HepG2 (cell line): ENCODE measurements at regions not wholly inside any gene's neighbourhood (a gene's known extent, or its start where the extent isn't known, plus 50 kb on each side); places are given as distances from the start of the nearest gene placed in this dataset.

ENCODE experiments used
- ATAC-seq: fragments of 200-7000 bp; cut with Tn5 transposase; 3 replicates; pipeline ENCODE4 v1.9.1; 2020; ENCODE audit warnings: mild to moderate bottlenecking, moderate library complexity
- BruUV-seq: library from RNA; stranded (reverse); fragments of 400-500 nt; replicated peaks from 2 replicates; lab custom pipeline; 2021; lab: Mats Ljungman, UMichigan
- CTCF ChIA-PET: fragments of 300-600 bp; formaldehyde crosslinking; extraction: SDS; loops from one replicate; lab custom pipeline; 2021; ENCODE audit warnings: low total read pairs, inconsistent platforms, low intra/inter-chr PET ratio; lab: Yijun Ruan, JAX
- POLR2A ChIA-PET: fragments of 350-600 bp; sonication (Branson Sonifier 250); formaldehyde crosslinking; loops from one replicate; lab custom pipeline; 2020; ENCODE audit warnings: antibody characterized with exemption, inconsistent platforms; lab: Yijun Ruan, JAX
- DNase-seq: peaks from one replicate; pipeline ENCODE4 v3.0.0-alpha.2; 2015; ENCODE audit warnings: low spot score
- FAIRE-seq: peaks from 3 replicates; lab custom pipeline; 2011; peaks lifted over from hg19 to GRCh38; lab: Jason Lieb, UNC
- H2AFZ ChIP-seq: one replicate; pipeline ENCODE4 v1.6.1; 2011; ENCODE audit warnings: low read length, inconsistent platforms
- H3K27ac ChIP-seq: fragments of 300-600 bp; 3 replicates; pipeline ENCODE4 v1.8.0; 2011; ENCODE audit warnings: mixed run types, mild to moderate bottlenecking, mixed read lengths, low read length, inconsistent platforms; ENCODE audit not compliant: insufficient read depth; ENCODE audit errors: extremely low read length
- H3K27me3 ChIP-seq, 2 experiments: fragments of 200-600 bp in 1 of 2; 2 replicates in 1 of 2; 3 replicates in 1 of 2; pipeline versions ENCODE4 v1.6.0 to v1.8.0; 2011; ENCODE audit warnings: low read length in 2 of 2, mild to moderate bottlenecking in 2 of 2, moderate library complexity in 2 of 2, inconsistent platforms in 1 of 2; ENCODE audit not compliant: insufficient read depth in 2 of 2, control insufficient read depth in 1 of 2
- H3K36me3 ChIP-seq, 2 experiments: fragments of 200-600 bp in 1 of 2; replicated peaks in 1 of 2; 2 replicates in 1 of 2; 3 replicates in 1 of 2; pipeline versions ENCODE4 v1.5.1 to v1.8.0; 2011; ENCODE audit warnings: low read length in 2 of 2, inconsistent platforms in 1 of 2; ENCODE audit not compliant: insufficient read depth in 2 of 2, control insufficient read depth in 1 of 2
- H3K4me1 ChIP-seq: 2 replicates; pipeline ENCODE4 v1.5.1; 2012; ENCODE audit warnings: low read length, inconsistent platforms; ENCODE audit not compliant: insufficient read depth
- H3K4me2 ChIP-seq: 2 replicates; pipeline ENCODE4 v1.6.0; 2011; ENCODE audit warnings: low read depth, low read length, inconsistent platforms
- H3K4me3 ChIP-seq, 3 experiments: fragments of 200-600 bp in 1 of 3; sonication (generic), shearing (Covaris generic) in 1 of 3; replicated peaks in 1 of 3; 2 replicates each; pipeline ENCODE4 v1.5.1; 2011 to 2016; ENCODE audit warnings: low read length in 3 of 3, inconsistent platforms in 2 of 3, low read depth in 2 of 3, mild to moderate bottlenecking in 2 of 3, control low read depth in 1 of 3, mixed read lengths in 1 of 3; ENCODE audit not compliant: insufficient read depth in 1 of 3
- H3K79me2 ChIP-seq: one replicate; pipeline ENCODE4 v1.6.1; 2011; ENCODE audit warnings: low read length, inconsistent platforms; ENCODE audit not compliant: insufficient read depth
- H3K9ac ChIP-seq: 2 replicates; pipeline ENCODE4 v1.6.0; 2011; ENCODE audit warnings: mild to moderate bottlenecking, low read depth, low read length, inconsistent platforms; ENCODE audit not compliant: insufficient read depth
- H3K9me3 ChIP-seq: 2 replicates; pipeline ENCODE4 v1.5.1; 2012; ENCODE audit warnings: mild to moderate bottlenecking, low read length
- H4K20me1 ChIP-seq: 2 replicates; pipeline ENCODE4 v1.6.0; 2011; ENCODE audit warnings: inconsistent platforms, mild to moderate bottlenecking, low read length, moderate library complexity; ENCODE audit not compliant: insufficient read depth
- GPN1 ChIP-seq: sonication (generic); formaldehyde crosslinking; IDR thresholded peaks from 2 replicates; pipeline ENCODE4 v1.5.1; 2020; ENCODE audit warnings: missing genetic modification reagents, borderline replicate concordance
- MIER3 ChIP-seq: IDR thresholded peaks from 2 replicates; pipeline ENCODE4 v1.6.1; 2016; ENCODE audit warnings: missing compliant biosample characterization, borderline replicate concordance
- MTA3 ChIP-seq: sonication (generic); formaldehyde crosslinking; IDR thresholded peaks from 2 replicates; pipeline ENCODE4 v1.4.0; 2020; ENCODE audit warnings: missing genetic modification reagents
- RFX1 ChIP-seq: fragments of 450-650 bp; IDR thresholded peaks from 2 replicates; pipeline ENCODE4 v1.6.1; 2017
- SIN3A ChIP-seq: IDR thresholded peaks from 2 replicates; pipeline ENCODE4 v1.6.1; 2011; ENCODE audit warnings: low read depth, mild to moderate bottlenecking, control low read depth, low read length, borderline replicate concordance
- SRSF1 ChIP-seq: fragments of 200-400 bp; formaldehyde crosslinking; optimal IDR thresholded peaks from 2 replicates; pipeline ENCODE3; 2017; ENCODE audit warnings: mild to moderate bottlenecking, low read depth, low read length, moderate library complexity
- SRSF9 ChIP-seq: fragments of 200-400 bp; formaldehyde crosslinking; IDR thresholded peaks from 2 replicates; pipeline ENCODE4 v1.6.1; 2018; ENCODE audit warnings: borderline replicate concordance, mild to moderate bottlenecking, low read depth, low read length; ENCODE audit not compliant: insufficient read depth, poor library complexity, severe bottlenecking
- ZNF30 ChIP-seq: sonication (generic); formaldehyde crosslinking; IDR thresholded peaks from 2 replicates; pipeline ENCODE4 v1.5.0; 2020; ENCODE audit warnings: mild to moderate bottlenecking, missing genetic modification reagents
- ZNF674 ChIP-seq: sonication (generic); formaldehyde crosslinking; IDR thresholded peaks from 2 replicates; pipeline ENCODE4 v1.5.0; 2020; ENCODE audit warnings: low read depth, mild to moderate bottlenecking, missing genetic modification reagents
- in situ Hi-C: cut with HindIII; loops from 2 replicates; pipeline ENCODE4 v1.10.0; 2017; ENCODE audit warnings: low pct_unique_long_range_greater_than_20kb; ENCODE audit not compliant: extremely low pct_ligation_motif_present
- intact Hi-C: fragments of 100-400 bp; cut with micrococcal nuclease; formaldehyde crosslinking; loops from one replicate; pipeline ENCODE4 v1.10.0; 2022; ENCODE audit not compliant: unreplicated experiment
- TF ChIP-seq, protein P1 (sequence below): sonication (generic); formaldehyde crosslinking; IDR thresholded peaks from 2 replicates; pipeline ENCODE4 v1.4.0; 2020; ENCODE audit warnings: mild to moderate bottlenecking, low read depth, missing genetic modification reagents
- TF ChIP-seq, protein P2 (sequence below): sonication (generic); formaldehyde crosslinking; IDR thresholded peaks from 2 replicates; pipeline ENCODE4 v1.8.0; 2022; ENCODE audit warnings: missing genetic modification reagents, mild to moderate bottlenecking, moderate library complexity, borderline replicate concordance
- TF ChIP-seq, protein P3 (sequence below): IDR thresholded peaks from 2 replicates; pipeline ENCODE4 v1.6.1; 2016

DNA sequence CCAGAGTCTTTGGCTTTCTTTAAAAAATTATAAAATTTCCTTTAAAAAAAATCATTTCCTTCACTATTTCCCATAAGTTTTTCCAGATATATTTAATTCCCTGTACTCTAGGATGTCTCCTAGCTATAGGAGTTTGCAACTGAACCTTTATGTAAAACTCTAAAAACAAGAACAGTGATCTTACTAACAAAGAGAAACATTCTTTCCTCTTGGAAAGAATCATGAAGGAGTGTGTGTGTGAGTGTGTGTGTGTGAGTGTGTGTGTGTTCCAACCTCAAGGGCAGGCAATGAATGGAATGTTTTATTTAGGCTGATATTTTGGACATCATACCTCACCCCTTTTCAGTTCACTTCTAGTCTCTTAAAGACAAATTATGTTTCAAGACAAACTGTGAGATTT lies 309.2 kb downstream of the CEMIP2 start:
- no TSS peak for BruUV-seq
- Histone ChIP-seq H3K9me3 (no peaks in the 10 kb centered on the region), H3K4me3 (no peak overlapping the region), H4K20me1 (no peaks in the 10 kb centered on the region), H2AFZ (no peak overlapping the region), H3K9ac (no peak overlapping the region), H3K36me3 (no peaks in the 10 kb centered on the region), H3K79me2 (no peaks in the 10 kb centered on the region), H3K4me2 (no peak overlapping the region), H3K27ac (no peak overlapping the region), H3K27me3 (no peaks in the 10 kb centered on the region), H3K4me1 (no peaks in the 10 kb centered on the region)
- FAIRE-seq (no peak), ATAC-seq (no peak), DNase-seq (no peak)
- TF ChIP-seq, protein P1, sequence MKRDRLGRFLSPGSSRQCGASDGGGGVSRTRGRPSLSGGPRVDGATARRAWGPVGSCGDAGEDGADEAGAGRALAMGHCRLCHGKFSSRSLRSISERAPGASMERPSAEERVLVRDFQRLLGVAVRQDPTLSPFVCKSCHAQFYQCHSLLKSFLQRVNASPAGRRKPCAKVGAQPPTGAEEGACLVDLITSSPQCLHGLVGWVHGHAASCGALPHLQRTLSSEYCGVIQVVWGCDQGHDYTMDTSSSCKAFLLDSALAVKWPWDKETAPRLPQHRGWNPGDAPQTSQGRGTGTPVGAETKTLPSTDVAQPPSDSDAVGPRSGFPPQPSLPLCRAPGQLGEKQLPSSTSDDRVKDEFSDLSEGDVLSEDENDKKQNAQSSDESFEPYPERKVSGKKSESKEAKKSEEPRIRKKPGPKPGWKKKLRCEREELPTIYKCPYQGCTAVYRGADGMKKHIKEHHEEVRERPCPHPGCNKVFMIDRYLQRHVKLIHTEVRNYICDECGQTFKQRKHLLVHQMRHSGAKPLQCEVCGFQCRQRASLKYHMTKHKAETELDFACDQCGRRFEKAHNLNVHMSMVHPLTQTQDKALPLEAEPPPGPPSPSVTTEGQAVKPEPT (CRISPR knock-in tag): no peak
- no peak for TF ChIP-seq MIER3
- no peak for TF ChIP-seq SIN3A
- no peak for TF ChIP-seq SRSF1
- TF ChIP-seq ZNF30 (CRISPR knock-in tag): no peak
- no peak for TF ChIP-seq RFX1
- no peak for TF ChIP-seq ZNF674 (CRISPR knock-in tag)
- TF ChIP-seq, protein P2, sequence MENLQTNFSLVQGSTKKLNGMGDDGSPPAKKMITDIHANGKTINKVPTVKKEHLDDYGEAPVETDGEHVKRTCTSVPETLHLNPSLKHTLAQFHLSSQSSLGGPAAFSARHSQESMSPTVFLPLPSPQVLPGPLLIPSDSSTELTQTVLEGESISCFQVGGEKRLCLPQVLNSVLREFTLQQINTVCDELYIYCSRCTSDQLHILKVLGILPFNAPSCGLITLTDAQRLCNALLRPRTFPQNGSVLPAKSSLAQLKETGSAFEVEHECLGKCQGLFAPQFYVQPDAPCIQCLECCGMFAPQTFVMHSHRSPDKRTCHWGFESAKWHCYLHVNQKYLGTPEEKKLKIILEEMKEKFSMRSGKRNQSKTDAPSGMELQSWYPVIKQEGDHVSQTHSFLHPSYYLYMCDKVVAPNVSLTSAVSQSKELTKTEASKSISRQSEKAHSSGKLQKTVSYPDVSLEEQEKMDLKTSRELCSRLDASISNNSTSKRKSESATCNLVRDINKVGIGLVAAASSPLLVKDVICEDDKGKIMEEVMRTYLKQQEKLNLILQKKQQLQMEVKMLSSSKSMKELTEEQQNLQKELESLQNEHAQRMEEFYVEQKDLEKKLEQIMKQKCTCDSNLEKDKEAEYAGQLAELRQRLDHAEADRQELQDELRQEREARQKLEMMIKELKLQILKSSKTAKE (CRISPR knock-in tag): no peak
- TF ChIP-seq GPN1 (CRISPR knock-in tag): no peak
- TF ChIP-seq, protein P3, sequence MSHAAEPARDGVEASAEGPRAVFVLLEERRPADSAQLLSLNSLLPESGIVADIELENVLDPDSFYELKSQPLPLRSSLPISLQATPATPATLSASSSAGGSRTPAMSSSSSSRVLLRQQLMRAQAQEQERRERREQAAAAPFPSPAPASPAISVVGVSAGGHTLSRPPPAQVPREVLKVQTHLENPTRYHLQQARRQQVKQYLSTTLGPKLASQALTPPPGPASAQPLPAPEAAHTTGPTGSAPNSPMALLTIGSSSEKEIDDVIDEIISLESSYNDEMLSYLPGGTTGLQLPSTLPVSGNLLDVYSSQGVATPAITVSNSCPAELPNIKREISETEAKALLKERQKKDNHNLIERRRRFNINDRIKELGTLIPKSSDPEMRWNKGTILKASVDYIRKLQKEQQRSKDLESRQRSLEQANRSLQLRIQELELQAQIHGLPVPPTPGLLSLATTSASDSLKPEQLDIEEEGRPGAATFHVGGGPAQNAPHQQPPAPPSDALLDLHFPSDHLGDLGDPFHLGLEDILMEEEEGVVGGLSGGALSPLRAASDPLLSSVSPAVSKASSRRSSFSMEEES: no peak
- no peak for TF ChIP-seq MTA3
- TF ChIP-seq SRSF9: no peak
- POLR2A ChIA-PET: no interaction called here
- in situ Hi-C loops (no loop called here), intact Hi-C loops (no loop called here)
- CTCF ChIA-PET: no interaction called here
